Panc1 (cell line): ENCODE measurements at regions not wholly inside any gene's neighbourhood (a gene's known extent, or its start where the extent isn't known, plus 50 kb on each side); places are given as distances from the start of the nearest gene placed in this dataset.

ENCODE experiments used
- ATAC-seq: fragments of 200-7000 bp; cut with Tn5 transposase; 2 replicates; pipeline ENCODE4 v1.9.1; 2020; ENCODE audit warnings: mild to moderate bottlenecking, moderate library complexity
- BruUV-seq: library from RNA; stranded (reverse); fragments of 400-500 nt; replicated peaks from 2 replicates; lab custom pipeline; 2021; lab: Mats Ljungman, UMichigan
- CTCF ChIA-PET: fragments of 300-600 bp; sonication (Branson Sonifier 250); formaldehyde crosslinking; loops from one replicate; lab custom pipeline; 2022; ENCODE audit warnings: antibody characterized with exemption; lab: Charles Lee
- POLR2A ChIA-PET: fragments of 300-600 bp; sonication (Branson Sonifier 250); formaldehyde crosslinking; loops from one replicate; lab custom pipeline; 2022; ENCODE audit warnings: antibody characterized with exemption; lab: Charles Lee
- DNase-seq: peaks from one replicate; pipeline ENCODE4 v3.0.0-alpha.2; 2010; ENCODE audit warnings: low read depth, low spot score
- H3K27ac ChIP-seq: 2 replicates; pipeline ENCODE4 v1.5.1; 2011; ENCODE audit warnings: mild to moderate bottlenecking, low read length, inconsistent platforms
- H3K27me3 ChIP-seq: fragments of 200-500 bp; sonication (Bioruptor generic); 2 replicates; pipeline ENCODE4 v1.6.0; 2014; ENCODE audit warnings: low read length, inconsistent platforms; ENCODE audit not compliant: control insufficient read depth, insufficient read depth
- H3K36me3 ChIP-seq: fragments of 200-500 bp; sonication (Bioruptor generic); 2 replicates; pipeline ENCODE4 v1.5.1; 2014; ENCODE audit warnings: inconsistent platforms, mild to moderate bottlenecking, low read length, moderate library complexity; ENCODE audit not compliant: control insufficient read depth, insufficient read depth
- H3K4me1 ChIP-seq: 2 replicates; pipeline ENCODE4 v1.5.1; 2011; ENCODE audit warnings: inconsistent platforms, mild to moderate bottlenecking, low read length, moderate library complexity; ENCODE audit not compliant: control insufficient read depth, insufficient read depth
- H3K4me3 ChIP-seq, 2 experiments: 2 replicates each; pipeline ENCODE4 v1.5.1; 2011 to 2012; ENCODE audit warnings: low read depth in 2 of 2, low read length in 2 of 2, mild to moderate bottlenecking in 2 of 2, inconsistent platforms in 1 of 2, moderate library complexity in 1 of 2
- H3K9me3 ChIP-seq: fragments of 200-500 bp; sonication (Bioruptor generic); 2 replicates; pipeline ENCODE4 v1.5.1; 2014; ENCODE audit warnings: low read depth, mild to moderate bottlenecking, inconsistent platforms, low read length, moderate library complexity; ENCODE audit not compliant: control insufficient read depth, insufficient read depth
- CTCF ChIP-seq: fragments of 450-650 bp; IDR thresholded peaks from 2 replicates; pipeline ENCODE4 v1.5.1; 2017; ENCODE audit warnings: mild to moderate bottlenecking
- POLR2AphosphoS5 ChIP-seq: IDR thresholded peaks from 2 replicates; pipeline ENCODE4 v1.6.1; 2012; ENCODE audit warnings: mild to moderate bottlenecking, low read depth, low read length, moderate library complexity
- SIN3A ChIP-seq: IDR thresholded peaks from 2 replicates; pipeline ENCODE4 v1.6.1; 2012; ENCODE audit warnings: low read depth, mild to moderate bottlenecking, low read length, moderate library complexity, borderline replicate concordance; ENCODE audit not compliant: insufficient read depth
- TCF7L2 ChIP-seq: IDR thresholded peaks from 2 replicates; pipeline ENCODE4 v1.6.1; 2011; ENCODE audit warnings: mild to moderate bottlenecking, low read depth, low read length, inconsistent platforms
- in situ Hi-C: cut with HindIII; loops from 2 replicates; pipeline ENCODE4 v1.10.0; 2016; ENCODE audit warnings: low sequenced_read_pairs, low pct_unique_long_range_greater_than_20kb
- intact Hi-C: fragments of 100-400 bp; cut with micrococcal nuclease; formaldehyde crosslinking; loops from one replicate; pipeline ENCODE4 v1.10.0; 2022; ENCODE audit not compliant: unreplicated experiment
- TF ChIP-seq, protein P1 (sequence below), 2 experiments: IDR thresholded peaks; 2 replicates each; pipeline ENCODE4 v1.6.1; 2011 to 2012; ENCODE audit warnings: low read depth in 2 of 2, control low read depth in 1 of 2, low read length in 1 of 2, mild to moderate bottlenecking in 1 of 2, moderate library complexity in 1 of 2; ENCODE audit not compliant: insufficient read depth in 1 of 2

GRCh38 chr5:160956051-160956450 lies 104.0 kb upstream of the ATP10B start:
- TF ChIP-seq, protein P1, sequence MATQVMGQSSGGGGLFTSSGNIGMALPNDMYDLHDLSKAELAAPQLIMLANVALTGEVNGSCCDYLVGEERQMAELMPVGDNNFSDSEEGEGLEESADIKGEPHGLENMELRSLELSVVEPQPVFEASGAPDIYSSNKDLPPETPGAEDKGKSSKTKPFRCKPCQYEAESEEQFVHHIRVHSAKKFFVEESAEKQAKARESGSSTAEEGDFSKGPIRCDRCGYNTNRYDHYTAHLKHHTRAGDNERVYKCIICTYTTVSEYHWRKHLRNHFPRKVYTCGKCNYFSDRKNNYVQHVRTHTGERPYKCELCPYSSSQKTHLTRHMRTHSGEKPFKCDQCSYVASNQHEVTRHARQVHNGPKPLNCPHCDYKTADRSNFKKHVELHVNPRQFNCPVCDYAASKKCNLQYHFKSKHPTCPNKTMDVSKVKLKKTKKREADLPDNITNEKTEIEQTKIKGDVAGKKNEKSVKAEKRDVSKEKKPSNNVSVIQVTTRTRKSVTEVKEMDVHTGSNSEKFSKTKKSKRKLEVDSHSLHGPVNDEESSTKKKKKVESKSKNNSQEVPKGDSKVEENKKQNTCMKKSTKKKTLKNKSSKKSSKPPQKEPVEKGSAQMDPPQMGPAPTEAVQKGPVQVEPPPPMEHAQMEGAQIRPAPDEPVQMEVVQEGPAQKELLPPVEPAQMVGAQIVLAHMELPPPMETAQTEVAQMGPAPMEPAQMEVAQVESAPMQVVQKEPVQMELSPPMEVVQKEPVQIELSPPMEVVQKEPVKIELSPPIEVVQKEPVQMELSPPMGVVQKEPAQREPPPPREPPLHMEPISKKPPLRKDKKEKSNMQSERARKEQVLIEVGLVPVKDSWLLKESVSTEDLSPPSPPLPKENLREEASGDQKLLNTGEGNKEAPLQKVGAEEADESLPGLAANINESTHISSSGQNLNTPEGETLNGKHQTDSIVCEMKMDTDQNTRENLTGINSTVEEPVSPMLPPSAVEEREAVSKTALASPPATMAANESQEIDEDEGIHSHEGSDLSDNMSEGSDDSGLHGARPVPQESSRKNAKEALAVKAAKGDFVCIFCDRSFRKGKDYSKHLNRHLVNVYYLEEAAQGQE (IDR thresholded peaks at IDR 0.05; ENCODE audit: insufficient read depth in 1 of 2, low read depth in 2 of 2, low read length in 1 of 2), result no peak
- no peak for TF ChIP-seq CTCF
- no peak for TF ChIP-seq POLR2AphosphoS5
- no peak for TF ChIP-seq TCF7L2
- no peak for TF ChIP-seq SIN3A
- CTCF ChIA-PET, result no interaction called here
- ATAC-seq, result no peak
- no TSS peak for BruUV-seq
- no peaks in the 10 kb centered on the region for H3K36me3 ChIP-seq
- H3K4me1 ChIP-seq, result no peaks in the 10 kb centered on the region
- in situ Hi-C loops (no loop called here), intact Hi-C loops (no loop called here)
- no peak overlapping the region for H3K4me3 ChIP-seq
- H3K27ac ChIP-seq, result no peak overlapping the region
- no peaks in the 10 kb centered on the region for H3K27me3 ChIP-seq
- H3K9me3 ChIP-seq, result no peaks in the 10 kb centered on the region
- POLR2A ChIA-PET, result no interaction called here
- no peak for DNase-seq

GRCh38 chr5:160950311-160950710 lies 98.3 kb upstream of the ATP10B start:
- Histone ChIP-seq H3K4me1 (no peaks in the 10 kb centered on the region), H3K36me3 (no peaks in the 10 kb centered on the region), H3K4me3 (no peak overlapping the region), H3K27ac (no peak overlapping the region), H3K9me3 (no peaks in the 10 kb centered on the region), H3K27me3 (no peaks in the 10 kb centered on the region)
- intact Hi-C loops, result no loop called here
- in situ Hi-C loops, result no loop called here
- ATAC-seq (no peak), DNase-seq (no peak)
- POLR2A ChIA-PET, result no interaction called here
- no TSS peak for BruUV-seq
- CTCF ChIA-PET, result no interaction called here
- TF ChIP-seq POLR2AphosphoS5 (no peak), CTCF (no peak), SIN3A (no peak), TCF7L2 (no peak)
- TF ChIP-seq, protein P1 (IDR thresholded peaks at IDR 0.05; ENCODE audit: insufficient read depth in 1 of 2, low read depth in 2 of 2, low read length in 1 of 2), result no peak
